ENCODE measurements at regions not wholly inside any gene's neighbourhood (a gene's known extent, or its start where the extent isn't known, plus 50 kb on each side); places are given as distances from the start of the nearest gene placed in this dataset.

GRCh38 chr2:221285148-221285547, 287.0 kb downstream of the EPHA4 start:
- WGBS, 5 donors: 68 to 83% (median 74%) methylated on average over 2 of the region's 2 CpGs
- Histone ChIP-seq H3K27ac (no peak overlapping the region), H3K36me3 (no peaks in the 10 kb centered on the region), H3K9me3 (no peaks in the 10 kb centered on the region), H3K4me1 (peaks cover 0 to 8% (median 0%) of the 10 kb centered on the region in 6 donors), H3K4me3 (no peak overlapping the region), H3K27me3 (replicated peaks in 1 of 7) (no peaks in the 10 kb centered on the region)
- TF ChIP-seq, protein P1, sequence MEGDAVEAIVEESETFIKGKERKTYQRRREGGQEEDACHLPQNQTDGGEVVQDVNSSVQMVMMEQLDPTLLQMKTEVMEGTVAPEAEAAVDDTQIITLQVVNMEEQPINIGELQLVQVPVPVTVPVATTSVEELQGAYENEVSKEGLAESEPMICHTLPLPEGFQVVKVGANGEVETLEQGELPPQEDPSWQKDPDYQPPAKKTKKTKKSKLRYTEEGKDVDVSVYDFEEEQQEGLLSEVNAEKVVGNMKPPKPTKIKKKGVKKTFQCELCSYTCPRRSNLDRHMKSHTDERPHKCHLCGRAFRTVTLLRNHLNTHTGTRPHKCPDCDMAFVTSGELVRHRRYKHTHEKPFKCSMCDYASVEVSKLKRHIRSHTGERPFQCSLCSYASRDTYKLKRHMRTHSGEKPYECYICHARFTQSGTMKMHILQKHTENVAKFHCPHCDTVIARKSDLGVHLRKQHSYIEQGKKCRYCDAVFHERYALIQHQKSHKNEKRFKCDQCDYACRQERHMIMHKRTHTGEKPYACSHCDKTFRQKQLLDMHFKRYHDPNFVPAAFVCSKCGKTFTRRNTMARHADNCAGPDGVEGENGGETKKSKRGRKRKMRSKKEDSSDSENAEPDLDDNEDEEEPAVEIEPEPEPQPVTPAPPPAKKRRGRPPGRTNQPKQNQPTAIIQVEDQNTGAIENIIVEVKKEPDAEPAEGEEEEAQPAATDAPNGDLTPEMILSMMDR (IDR thresholded peaks at IDR 0.05 in 8 of 11, conservative IDR thresholded peaks at IDR 0.05 in 3 of 11): no peak
- no peak for TF ChIP-seq POLR2A (IDR thresholded peaks at IDR 0.05)
- TF ChIP-seq POLR2AphosphoS5 (IDR thresholded peaks at IDR 0.05): no peak
- intact Hi-C loops (cut with DNase I; ENCODE audit: low total_unique reads): no loop called here
- no peak for DNase-seq

DNA sequence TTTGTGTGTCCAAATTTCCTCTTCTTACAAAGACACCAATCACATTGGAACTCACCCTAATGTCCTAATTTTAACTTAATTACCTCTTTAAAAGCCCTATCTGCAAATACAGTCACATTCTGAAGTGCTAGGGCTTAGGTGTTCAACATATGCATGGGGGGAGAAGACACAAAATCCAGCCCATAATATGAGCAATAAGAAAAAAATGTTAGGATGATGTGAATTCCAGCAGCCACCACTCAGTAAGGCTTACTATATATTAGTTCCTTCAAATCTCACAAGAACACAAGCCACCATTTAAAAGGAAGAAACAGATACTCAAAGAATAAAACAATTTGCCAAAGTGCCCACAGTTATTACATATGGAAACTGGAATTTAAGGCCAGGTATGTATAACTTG, 285.7 kb downstream of the EPHA4 start:
- TF ChIP-seq POLR2AphosphoS5 (IDR thresholded peaks at IDR 0.05) (no peak), POLR2A (IDR thresholded peaks at IDR 0.05) (no peak)
- TF ChIP-seq, protein P1 (IDR thresholded peaks at IDR 0.05 in 8 of 11, conservative IDR thresholded peaks at IDR 0.05 in 3 of 11): no peak
- no peak for DNase-seq
- intact Hi-C loops (cut with DNase I; ENCODE audit: low total_unique reads): no loop called here

GRCh38 chr2:221289389-221289788, 282.7 kb downstream of the EPHA4 start:
- Histone ChIP-seq H3K27ac (no peak overlapping the region), H3K4me3 (no peak overlapping the region), H3K4me1 (peaks cover 0 to 4% (median 0%) of the 10 kb centered on the region in 6 donors), H3K27me3 (replicated peaks in 1 of 7) (no peaks in the 10 kb centered on the region), H3K9me3 (no peaks in the 10 kb centered on the region), H3K36me3 (no peaks in the 10 kb centered on the region)
- no peak for DNase-seq
- WGBS, 5 donors: 67 to 81% (median 75%) methylated on average over 3 of the region's 3 CpGs
- TF ChIP-seq POLR2A (IDR thresholded peaks at IDR 0.05) (no peak), POLR2AphosphoS5 (IDR thresholded peaks at IDR 0.05) (no peak)
- TF ChIP-seq, protein P1 (IDR thresholded peaks at IDR 0.05 in 8 of 11, conservative IDR thresholded peaks at IDR 0.05 in 3 of 11): no peak
- intact Hi-C loops (cut with DNase I; ENCODE audit: low total_unique reads): no loop called here

More for the DNA sequence above, 285.7 kb downstream of the EPHA4 start:
- H3K36me3 ChIP-seq: no peaks in the 10 kb centered on the region
- no peak overlapping the region for H3K27ac ChIP-seq
- H3K4me1 ChIP-seq: peaks cover 0 to 8% (median 0%) of the 10 kb centered on the region in 6 donors
- no peak overlapping the region for H3K4me3 ChIP-seq
- no peaks in the 10 kb centered on the region for H3K27me3 ChIP-seq (replicated peaks in 1 of 7)
- no peaks in the 10 kb centered on the region for H3K9me3 ChIP-seq

DNA sequence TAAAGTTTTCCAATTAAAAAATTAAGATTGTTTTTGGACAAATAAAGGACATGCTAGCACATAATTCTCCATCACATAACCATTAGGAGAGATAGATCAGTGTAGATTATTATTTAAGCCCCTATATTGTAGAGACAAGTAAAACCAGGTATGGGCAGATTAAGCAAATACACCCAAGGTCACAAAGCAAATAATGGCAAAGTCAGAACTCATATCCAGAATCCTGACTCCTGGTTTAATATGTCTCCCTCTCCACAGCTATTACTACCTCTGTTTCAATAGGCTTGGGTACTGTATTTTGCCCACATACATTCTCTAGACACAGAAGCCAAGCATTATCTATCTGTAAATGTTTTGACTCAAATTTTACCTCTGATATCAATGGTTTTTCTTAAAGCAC, 282.3 kb downstream of the EPHA4 start:
- DNase-seq: no peak
- Histone ChIP-seq H3K4me3 (no peak overlapping the region), H3K27ac (no peak overlapping the region), H3K36me3 (no peaks in the 10 kb centered on the region), H3K27me3 (replicated peaks in 1 of 7) (no peaks in the 10 kb centered on the region), H3K4me1 (no peaks in the 10 kb centered on the region), H3K9me3 (no peaks in the 10 kb centered on the region)
- intact Hi-C loops (cut with DNase I; ENCODE audit: low total_unique reads): no loop called here
- TF ChIP-seq, protein P1 (IDR thresholded peaks at IDR 0.05 in 8 of 11, conservative IDR thresholded peaks at IDR 0.05 in 3 of 11): no peak
- TF ChIP-seq POLR2A (IDR thresholded peaks at IDR 0.05): no peak
- no peak for TF ChIP-seq POLR2AphosphoS5 (IDR thresholded peaks at IDR 0.05)
